Stimulated activated CD4-positive, alpha-beta T cell treated with anti-CD3 and anti-CD28 coated beads, Interleukin-2, amount 100 ng/mL, for 24 hours (primary cell): ENCODE measurements at regions not wholly inside any gene's neighbourhood (a gene's known extent, or its start where the extent isn't known, plus 50 kb on each side); places are given as distances from the start of the nearest gene placed in this dataset.
"Not testable (repeated sequence)": the region's sequence is repeated elsewhere in the genome, so short reads cannot be mapped to it uniquely, and the experiment has no call there.

Experiments
- DNase-seq, 2 donors: peaks; one replicate each; pipeline ENCODE4 v3.0.0-alpha.2; 2020

DNA sequence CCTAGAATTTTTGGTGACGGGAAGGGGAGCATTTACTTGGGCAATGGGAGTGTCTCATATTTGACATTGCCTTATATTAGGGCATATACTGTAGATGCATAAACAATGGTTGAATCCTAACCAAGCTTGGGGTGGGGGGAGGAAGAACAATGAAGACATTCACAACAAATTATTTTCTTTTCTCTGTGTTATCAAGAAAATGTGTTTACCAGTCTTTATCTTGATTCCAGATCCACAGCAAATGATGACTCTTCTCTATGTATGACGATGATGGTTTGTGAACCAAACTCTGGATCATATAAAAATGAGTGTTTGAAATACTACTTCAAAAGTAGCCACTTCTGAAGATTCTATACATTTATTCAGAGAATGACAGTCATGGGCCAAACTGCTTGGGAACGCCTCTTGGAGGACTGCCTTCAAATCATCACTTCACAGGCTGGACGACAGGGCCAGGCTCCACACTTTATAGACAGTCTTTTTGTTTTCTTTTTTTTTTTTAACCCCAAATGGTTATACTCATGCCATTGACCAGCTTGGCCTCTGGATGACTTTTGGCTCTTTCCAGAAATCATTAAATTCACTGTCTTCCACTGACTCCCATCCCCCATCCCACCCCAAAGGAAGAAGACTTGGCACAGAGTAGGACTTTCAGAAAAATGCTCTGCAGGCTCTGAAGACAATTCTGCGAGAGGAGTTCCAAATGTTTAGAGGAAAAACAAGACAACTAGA lies 123.8 kb upstream of the LIFR start:
- no peak for DNase-seq

DNA sequence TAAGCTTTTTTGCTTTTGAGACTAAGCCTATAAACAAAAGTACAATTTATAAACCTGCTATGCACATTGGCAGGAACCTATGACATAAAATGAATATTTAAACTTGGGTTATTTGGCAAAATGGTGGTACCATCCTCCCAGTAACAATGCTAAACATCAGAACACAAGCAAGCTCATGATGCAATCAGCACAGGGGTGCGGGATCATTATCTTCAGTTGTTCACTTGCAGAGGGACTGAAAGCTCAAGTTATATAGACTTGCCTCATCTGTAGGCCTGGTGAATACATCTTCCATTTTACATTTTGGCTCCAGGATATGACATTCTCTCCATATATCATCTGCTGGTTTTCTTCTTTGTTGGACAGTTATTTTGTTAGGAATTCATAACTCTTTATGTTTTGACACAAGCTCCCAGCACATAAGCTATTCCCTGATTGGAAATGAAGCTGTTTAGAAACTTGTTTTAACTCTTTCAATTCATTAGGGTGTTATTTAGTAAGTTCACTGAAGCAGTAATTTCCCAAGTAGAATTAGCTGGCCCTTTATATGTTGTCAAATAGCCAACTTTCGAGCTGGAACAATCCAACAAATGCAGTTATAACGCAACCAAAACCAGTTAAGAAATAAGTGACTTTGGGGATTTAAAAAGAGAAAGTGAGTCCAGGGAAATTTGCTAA lies 124.7 kb upstream of the LIFR start:
- no peak for DNase-seq

DNA sequence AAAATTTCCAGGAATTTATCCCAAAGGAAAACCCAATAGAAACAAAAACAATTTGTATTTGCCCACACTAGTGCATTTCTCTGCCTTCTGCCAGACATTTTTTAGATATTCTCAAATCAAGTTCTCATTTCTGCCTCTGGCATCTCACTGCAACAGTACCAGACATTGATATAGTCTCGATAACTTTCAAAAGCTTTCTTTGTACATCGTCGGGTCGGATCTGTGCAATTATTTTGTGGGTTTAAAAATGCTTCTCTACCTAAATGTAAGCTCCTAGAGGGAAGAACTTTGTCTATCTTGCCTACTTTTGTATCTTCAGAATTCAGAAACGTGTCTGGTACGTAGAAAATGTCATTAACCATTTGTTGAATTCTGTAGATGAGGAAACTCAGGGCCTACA lies 125.5 kb upstream of the LIFR start:
- no peak for DNase-seq

DNA sequence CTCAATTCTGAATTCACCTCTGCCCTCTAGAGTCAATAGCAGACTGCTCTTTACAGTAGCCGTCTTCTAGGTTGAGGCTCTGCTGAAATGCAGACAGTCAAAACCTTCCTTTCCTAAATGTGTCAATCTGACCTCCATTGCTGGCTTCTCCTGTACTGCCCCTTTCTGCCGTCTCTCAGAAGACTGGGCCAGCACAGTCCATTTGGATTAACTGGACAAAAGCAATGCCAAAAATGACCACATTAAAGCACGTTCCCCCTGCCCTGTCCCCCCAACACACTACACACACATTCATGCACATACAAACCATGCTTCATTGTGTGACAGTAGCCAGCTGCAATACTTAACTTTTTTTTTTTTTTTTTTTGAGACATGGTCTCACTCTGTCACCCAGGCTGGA lies 130.2 kb upstream of the LIFR start:
- DNase-seq: no peak

DNA sequence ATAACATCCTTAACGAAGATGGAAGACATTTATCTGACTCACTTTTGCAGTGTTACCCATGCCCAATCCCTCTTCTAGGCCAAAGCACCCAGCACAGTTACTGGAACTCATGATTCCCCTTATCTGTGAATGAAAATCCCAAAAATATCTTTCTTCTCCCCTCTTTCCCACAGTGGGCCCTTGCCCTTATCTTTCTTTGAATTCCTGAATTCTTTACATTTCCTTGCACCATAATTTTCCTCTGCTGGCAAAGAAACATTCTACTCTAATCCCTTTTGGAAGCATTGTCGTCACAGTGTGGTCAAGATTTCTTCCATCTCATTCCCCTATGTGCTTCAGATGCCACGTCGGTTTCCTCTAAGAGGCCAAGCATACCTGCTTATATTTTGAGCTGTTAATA lies 135.9 kb upstream of the LIFR start:
- DNase-seq: no peak

DNA sequence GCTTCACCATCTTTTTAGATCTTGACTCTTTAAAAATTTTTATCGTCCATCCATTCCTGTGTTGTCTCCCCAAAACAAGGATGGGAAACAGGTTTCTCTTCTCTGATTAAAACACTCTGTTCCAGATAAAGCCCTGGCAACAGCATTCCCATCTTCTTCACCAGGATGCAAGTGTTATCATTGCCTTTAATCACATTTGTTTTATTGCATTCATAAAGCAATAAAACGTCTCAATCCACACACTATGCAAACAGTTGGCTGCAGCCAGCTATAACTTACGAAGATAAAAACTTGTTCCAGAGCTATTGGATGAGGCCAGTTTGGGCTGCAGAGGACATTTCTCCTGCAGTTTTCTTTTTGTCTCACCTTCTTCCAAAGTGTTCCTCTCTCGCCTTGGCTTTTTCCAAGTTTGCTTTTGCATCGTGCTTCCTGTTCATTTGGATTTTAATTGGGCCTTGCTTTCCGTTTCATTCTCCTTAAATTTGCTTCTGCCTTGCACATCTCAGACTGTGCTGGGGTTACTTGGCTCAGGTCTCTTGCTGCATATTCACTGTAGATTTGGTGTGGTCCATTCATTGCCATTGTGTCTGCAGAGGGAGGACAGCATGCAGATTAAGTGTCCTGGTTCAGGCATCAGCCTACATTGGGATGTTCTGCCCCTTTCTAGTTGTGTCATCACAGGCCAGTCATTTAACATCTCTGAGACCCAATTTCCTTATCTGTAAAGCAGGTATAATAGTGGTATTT lies 136.5 kb upstream of the LIFR start:
- no peak for DNase-seq

DNA sequence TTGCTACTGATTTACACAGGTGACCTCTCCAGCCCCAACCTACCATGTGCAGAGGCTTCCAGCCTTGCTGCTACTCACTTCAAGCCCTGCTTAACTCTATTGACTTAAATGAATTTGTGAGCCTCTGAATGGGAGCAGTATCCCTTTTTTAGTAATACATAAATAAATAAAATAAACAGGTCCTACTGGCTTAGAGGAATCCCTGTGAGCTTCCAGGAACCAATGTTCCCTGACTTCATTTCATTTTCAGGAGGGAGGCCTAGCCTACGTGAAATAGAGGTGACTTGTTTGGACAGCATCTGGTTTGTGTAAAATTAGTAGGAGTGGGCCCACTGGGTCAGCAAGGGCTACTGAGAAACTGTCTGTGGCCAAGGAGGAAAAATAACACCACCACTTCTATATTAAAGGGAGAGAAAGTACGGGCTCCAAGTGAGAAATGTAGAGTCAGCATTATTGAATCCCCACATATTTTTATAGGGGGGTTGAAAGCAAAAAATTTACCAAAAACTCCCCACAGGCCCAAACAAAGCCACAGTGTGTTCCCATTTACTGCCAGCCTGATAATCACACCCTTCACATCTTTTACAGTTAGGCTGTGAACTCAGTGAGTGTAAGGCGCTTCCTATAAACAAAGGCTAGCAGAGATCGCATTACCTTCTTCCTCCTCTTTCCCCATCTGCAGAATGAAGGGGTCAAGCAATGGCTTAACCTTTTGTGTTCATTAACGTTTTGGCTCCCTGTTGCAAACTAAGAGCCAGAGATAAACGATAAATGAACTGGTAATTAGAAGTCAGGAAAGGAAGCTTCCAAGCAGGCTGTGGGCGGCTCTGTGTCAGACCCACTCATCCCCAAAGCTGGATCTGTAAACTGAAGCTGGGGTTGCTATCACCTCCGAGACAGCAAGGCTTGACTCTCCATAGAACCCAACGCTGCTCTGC lies 138.8 kb upstream of the LIFR start:
- no peak for DNase-seq

DNA sequence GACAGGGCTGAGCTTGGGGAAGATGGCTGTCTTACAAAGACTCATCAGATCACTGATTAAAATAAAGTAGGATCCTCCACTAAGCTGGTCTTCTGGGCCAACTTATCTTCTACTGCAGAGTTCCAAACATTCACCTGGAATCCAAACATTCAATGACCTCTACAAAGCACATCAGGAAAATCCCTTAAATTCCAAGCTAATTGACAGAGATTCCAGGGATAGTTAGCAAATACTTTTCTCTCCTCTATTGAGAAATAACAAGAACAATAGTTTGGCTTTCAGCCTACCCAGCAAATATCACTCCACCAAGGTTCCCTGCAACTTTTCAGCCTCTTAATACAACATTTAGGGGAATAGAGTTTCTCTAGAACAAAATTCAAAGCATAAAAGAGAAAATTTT lies 140.6 kb upstream of the LIFR start:
- no peak for DNase-seq

DNA sequence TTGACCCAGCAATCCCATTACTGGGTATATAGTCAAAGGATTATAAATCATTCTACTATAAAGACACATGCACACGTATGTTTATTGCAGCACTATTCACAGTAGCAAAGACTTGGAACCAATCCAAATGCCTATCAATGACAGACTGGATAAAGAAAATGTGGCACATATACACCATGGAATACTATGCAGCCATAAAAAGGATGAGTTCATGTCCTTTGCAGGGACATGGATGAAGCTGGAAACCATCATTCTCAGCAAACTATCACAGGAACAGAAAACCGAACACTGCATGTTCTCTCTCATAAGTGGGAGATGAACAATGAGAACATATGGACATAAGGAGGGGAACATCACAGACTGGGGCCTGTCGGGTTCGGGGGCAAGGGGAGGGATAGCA lies 140.3 kb upstream of the OSMR start:
- not testable (repeated sequence) for DNase-seq

DNA sequence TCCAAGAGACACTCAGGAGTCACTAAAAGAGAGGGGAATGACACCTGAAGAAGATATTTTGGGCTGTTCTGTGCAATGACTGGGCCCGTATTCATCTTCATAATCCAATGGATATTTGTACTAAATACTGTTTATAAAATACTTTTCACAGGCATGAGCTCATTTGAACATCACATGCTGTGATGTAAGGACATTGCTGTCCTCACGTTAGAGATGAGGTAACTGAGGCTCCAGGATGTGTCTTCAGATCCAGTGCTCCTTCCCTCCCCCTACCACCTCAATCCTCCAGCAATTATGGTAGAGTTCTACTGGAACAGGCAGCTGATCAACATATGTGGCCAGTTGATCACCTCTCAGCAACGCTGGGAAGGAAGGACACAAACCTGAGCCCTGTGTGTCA lies 139.4 kb upstream of the OSMR start:
- no peak for DNase-seq

DNA sequence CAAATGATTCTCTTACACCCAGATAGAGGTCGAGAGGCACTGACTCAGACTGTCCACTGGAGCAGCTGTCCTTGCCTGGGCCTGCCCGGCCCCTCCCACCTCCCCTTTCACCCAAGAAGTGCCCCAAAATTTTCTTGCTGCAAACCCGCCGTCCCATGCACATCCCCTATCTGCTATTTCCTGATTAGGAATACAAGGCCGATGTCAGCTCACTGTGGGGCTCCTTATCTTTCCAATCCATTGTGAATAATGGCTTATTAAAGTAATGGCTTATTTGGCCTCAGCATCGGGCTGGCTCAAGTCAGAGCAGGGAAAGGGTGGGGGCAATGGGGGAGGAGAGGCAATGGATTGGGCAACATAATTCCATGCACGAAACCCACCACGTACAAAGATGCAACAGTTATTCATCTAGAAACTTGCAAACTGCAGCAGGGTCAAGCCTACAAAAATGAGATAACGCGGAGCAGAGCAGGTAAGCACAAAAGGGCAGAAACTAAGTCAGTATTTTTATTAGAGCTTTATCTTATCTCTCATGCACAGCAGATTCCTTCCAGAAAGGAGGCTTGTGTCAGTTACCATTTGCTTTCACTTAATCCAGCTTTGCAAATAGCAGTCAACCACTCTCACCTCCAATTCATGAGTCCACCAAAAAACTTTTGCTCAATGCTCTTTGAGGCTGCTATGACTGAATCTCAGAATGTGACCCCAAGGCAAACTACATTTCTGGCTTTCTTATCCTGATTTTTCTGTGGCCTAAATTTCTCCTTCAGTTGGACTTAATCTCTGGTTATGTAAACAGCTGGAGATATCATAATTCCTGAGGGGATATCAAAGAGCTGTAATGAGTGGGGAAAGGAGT lies 138.2 kb upstream of the OSMR start:
- no peak for DNase-seq

DNA sequence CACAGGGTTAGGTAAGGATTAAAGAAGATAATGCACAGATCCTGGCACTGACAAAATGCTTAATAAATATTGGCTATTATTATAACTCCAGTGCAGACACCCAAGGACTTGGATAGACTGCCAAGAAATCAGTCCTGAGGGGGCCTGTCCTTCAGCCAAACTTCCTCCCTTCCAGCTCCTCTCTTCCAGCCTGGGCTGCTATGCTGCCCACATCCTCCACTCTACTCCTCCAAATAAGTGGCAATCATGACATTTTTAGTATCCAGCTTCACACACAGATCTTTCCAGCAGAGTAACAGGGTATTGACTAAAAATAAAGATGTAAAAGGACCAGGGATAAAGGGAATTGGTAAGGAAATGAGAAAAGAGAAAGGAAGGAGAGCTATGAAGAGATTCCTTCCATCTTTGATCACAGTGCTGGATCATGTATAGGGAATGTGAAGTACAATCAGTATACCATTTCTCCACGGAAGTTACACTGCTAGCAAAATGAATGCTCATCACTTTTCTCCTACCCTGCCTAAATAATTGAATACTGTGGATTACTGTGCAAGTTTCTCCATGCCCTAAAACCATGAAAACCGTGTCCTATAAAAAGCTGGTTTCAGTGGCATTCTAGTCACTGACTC lies 136.0 kb upstream of the OSMR start:
- DNase-seq: no peak

DNA sequence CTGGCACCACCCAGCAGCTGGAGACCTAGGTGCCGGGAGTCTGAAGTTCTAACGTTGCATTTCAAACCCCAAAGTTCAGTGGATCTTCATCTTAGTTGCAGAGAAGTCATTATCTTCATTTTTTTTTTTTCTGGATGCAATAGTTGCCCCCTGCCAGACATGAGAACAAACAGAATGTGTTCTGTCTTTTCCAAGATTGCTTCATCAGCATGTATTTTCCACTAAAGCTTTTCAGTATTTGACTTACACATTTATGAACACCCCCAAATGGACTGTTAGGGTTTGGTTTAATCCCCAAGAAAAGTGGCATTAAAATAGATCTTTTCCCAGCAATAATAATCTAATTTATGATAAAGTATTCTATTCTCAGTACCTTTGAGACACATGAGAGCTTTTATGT lies 135.2 kb upstream of the OSMR start:
- no peak for DNase-seq

DNA sequence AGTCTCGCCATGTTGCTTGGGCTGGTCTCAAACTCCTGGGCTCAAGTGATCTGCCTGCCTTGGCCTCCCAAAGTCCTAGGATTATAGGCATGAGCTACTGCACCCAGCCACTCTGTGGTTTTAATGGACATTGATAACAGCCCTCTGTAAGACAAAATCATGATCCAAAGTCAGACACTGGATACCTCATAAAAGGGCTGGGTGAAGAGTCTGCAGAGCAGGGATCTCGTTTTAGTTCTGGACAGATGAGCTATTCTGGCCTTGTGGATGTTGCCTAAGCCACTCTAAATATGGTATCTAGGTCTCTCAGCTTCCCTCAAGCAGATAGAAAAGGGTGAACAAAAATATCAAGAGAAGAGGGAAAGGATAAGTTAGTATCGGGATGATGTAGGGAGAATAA lies 133.4 kb upstream of the OSMR start:
- DNase-seq: no peak

DNA sequence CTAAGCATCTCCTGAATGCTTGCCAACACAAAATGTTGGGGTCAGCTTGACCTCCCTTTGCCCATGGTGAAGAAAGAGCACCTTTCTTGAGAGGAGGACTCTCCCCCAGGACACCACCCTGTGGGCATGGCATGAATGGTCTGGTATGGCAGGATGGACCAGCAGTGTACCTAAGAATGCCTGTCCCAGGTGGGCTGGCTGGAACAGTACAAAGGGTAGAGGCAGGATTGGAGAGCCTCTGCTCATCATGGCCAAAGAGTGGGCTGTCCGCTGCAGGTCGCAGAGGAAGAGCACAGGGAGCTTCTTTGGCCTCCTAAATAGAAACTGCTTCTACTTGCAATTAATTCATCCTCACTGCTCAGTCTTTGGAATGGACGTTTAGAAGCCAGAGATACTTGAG lies 131.6 kb upstream of the OSMR start:
- DNase-seq: no peak

DNA sequence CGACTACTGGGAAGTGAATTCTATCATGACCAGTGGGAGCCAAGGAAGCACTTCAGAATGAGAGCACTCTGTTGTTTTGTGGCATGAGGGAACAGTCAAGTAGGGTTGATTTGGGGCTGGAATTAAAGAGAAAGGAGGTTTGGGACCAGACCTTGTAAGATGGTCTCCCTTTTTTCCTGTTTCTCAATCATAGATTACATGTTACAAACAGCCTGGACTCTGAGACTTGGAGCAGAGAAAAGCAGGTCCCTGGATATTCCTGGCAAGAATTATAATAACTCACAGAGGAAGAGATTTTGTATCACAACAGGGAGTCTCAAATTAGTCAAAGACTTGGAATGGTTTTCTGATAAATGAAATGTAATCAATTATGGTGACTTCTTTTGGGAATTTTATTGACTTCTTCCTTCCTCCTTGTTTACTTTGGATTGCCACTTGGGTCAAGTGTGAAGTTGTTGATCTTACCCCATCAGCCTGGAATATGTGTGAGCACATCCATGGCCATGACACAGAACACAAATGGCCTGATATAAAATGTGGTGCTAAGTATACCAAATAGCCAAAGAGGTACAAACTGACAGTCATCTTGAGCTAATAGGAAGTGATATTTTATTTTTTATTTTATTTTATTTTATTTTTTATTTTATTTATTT lies 131.0 kb upstream of the OSMR start:
- no peak for DNase-seq

DNA sequence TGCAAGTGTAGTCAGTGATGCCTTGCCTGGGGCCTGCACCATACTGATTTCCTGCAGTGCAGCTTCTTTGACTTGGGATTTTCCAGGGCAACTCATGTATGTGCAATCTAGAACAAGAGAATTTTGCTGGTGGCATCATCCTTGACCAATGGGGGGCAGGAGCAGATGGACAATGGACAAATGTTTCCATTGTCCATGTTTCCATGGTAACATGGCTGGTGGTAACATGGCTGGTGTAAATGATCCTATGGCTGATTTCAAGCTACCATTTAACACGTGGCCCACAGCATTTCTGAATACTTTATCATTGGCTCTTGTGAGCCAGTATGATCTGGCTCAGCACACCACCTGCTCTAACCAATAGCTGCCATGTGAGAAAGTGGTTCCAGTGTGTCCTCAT lies 130.1 kb upstream of the OSMR start:
- DNase-seq: no peak

DNA sequence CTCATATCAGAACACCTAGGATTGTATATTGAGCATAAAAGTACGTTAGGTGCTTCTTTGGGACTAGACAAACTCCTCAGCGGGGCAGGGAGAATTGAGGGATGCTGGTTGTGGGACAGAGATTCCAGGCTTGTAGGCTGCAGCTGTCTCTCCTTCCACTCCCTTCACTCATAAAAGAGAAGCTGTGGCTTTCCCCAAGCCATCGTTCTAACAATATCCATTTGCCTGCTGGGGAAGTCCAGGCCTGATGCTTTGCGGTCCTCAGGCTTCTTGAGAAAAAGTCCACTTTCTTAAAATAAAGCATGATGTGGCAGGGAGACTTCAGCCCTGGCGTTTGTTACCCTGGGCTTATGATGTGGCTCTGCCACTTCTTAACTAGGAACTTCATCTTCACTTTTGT lies 129.3 kb upstream of the OSMR start:
- DNase-seq: no peak

DNA sequence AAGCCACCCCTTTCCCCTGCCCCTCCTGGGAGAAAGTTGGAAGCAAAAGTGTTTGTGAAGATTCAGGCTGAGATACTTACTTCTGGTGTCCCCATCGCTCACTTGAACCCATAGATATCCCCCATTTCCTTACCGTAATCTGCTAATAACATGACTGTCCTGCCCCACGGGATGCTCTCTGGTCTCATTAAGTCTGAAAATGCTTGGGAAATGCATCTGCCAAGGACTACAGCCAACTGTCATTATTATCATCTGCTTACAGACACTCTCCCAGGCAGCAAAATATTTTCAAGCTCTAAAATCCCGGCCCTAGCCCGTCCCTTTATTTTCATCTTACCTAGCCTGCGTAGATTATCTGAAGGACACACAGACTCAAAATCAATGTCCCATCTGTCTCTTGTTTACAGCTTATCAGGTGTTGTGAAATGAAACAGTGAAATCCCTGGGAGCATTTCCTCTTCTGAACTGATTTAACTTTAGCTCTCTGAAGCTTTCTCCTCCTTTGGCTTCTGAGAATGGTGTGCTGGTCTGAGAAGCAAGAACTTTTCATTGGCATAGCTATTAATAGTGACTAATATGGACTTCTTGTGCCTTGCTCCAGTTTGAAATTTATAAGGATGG lies 126.9 kb upstream of the OSMR start:
- DNase-seq: no peak

DNA sequence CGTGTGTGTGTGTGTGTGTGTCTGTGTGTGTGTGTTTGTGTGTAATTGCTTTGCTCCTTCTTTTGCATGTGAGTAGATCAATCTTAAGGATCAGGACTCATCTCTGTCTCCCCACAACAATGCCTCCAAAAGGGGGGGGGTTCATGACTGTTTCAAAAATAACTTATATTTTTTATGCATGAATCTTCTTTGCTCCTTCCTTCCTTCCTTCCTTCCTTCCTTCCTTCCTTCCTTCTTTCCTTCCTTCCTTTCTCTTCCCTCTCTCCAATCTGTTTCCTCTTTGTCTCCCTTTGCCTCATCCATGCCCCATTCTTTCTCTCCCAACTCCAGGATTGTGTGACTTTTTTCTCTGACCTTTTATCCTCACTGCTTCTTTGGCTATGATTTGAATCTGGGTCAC lies 126.4 kb upstream of the OSMR start:
- no peak for DNase-seq

DNA sequence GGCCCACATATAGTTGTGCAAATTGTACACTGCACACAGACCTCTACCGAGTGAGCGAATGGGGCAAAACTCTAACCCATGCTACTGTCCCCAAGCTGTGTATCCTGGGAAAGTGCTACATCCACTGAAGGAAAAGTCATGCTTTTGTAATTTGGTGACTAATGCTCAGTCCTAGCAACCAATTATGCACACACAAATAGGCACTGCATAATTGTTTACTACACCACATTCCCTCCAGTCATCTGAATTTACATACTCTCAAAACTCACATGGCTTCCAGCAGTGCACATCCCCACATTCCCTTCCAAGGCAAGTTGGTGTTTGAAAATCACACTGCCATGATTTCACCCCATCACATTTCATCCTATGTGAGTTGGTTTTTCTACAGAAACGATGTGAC lies 125.9 kb upstream of the OSMR start:
- DNase-seq: no peak
